Tibial artery (tissue), 4 donors: ENCODE measurements at regions not wholly inside any gene's neighbourhood (a gene's known extent, or its start where the extent isn't known, plus 50 kb on each side); places are given as distances from the start of the nearest gene placed in this dataset.

Experiments used
- DNase-seq, 2 donors: peaks; one replicate each; pipeline ENCODE4 v3.0.0-alpha.2; 2019
- H3K27ac ChIP-seq, 2 donors: fragments of 200-600 bp; sonication (generic) in 1 of 2; 1 replicate in 1 of 2; 2 replicates in 1 of 2; pipeline ENCODE4 v1.5.1; 2018 to 2019; ENCODE audit warnings: mild to moderate bottlenecking in 1 of 2
- H3K27me3 ChIP-seq, 2 donors: fragments of 200-600 bp; sonication (generic) in 1 of 2; one replicate each; pipeline versions ENCODE4 v1.5.1 to v1.6.0; 2016 to 2019
- H3K36me3 ChIP-seq, 3 donors: fragments of 200-600 bp; sonication (generic) in 2 of 3; one replicate each; pipeline ENCODE4 v1.5.1; 2016 to 2019; ENCODE audit warnings: mild to moderate bottlenecking in 2 of 3
- H3K4me1 ChIP-seq, 4 donors: fragments of 200-600 bp; sonication (generic) in 2 of 4; 1 replicate in 3 of 4; 2 replicates in 1 of 4; pipeline ENCODE4 v1.5.1; 2016 to 2019
- H3K4me3 ChIP-seq, 2 donors: fragments of 200-600 bp; sonication (generic) in 1 of 2; 1 replicate in 1 of 2; 2 replicates in 1 of 2; pipeline ENCODE4 v1.5.1; 2018 to 2019; ENCODE audit warnings: mild to moderate bottlenecking in 2 of 2
- H3K9me3 ChIP-seq, 3 donors: fragments of 200-600 bp; sonication (generic) in 1 of 3; one replicate each; pipeline ENCODE4 v1.5.1; 2016 to 2019
- CTCF ChIP-seq, 2 experiments: fragments of 200-600 bp in 1 of 2; fragments of 450-650 bp in 1 of 2; IDR thresholded peaks; one replicate each; pipeline ENCODE4 v1.5.1; 2017 to 2019; ENCODE audit warnings: antibody characterized with exemption in 2 of 2, mild to moderate bottlenecking in 1 of 2, moderate library complexity in 1 of 2
- intact Hi-C: fragments of 100-400 bp; cut with DNase I; formaldehyde crosslinking; loops from one replicate; pipeline ENCODE4 v1.15.0; 2023; ENCODE audit warnings: low total_unique reads

- no peaks in the 10 kb centered on the region for H3K4me1 ChIP-seq
- TF ChIP-seq CTCF (IDR thresholded peaks at IDR 0.05): no peak
- no peak overlapping the region for H3K27ac ChIP-seq
- DNase-seq: no peak
- no peaks in the 10 kb centered on the region for H3K36me3 ChIP-seq
- no peak overlapping the region for H3K4me3 ChIP-seq
- H3K27me3 ChIP-seq: no peaks in the 10 kb centered on the region
- no peaks in the 10 kb centered on the region for H3K9me3 ChIP-seq
- intact Hi-C loops: no loop called here
These were observed 1153.9 kb downstream of the AACS start for GRCh38 chr12:126219139-126219538.

- Histone ChIP-seq H3K36me3 (no peaks in the 10 kb centered on the region), H3K27me3 (no peaks in the 10 kb centered on the region), H3K4me1 (no peaks in the 10 kb centered on the region), H3K27ac (no peak overlapping the region), H3K9me3 (no peaks in the 10 kb centered on the region), H3K4me3 (no peak overlapping the region)
- no peak for DNase-seq
- TF ChIP-seq CTCF (IDR thresholded peaks at IDR 0.05): no peak
- intact Hi-C loops: no loop called here
These were observed 1154.5 kb downstream of the AACS start for GRCh38 chr12:126219654-126220279.

- Histone ChIP-seq H3K27me3 (no peaks in the 10 kb centered on the region), H3K4me1 (no peaks in the 10 kb centered on the region), H3K9me3 (no peaks in the 10 kb centered on the region), H3K27ac (no peak overlapping the region), H3K4me3 (no peak overlapping the region), H3K36me3 (no peaks in the 10 kb centered on the region)
- no peak for TF ChIP-seq CTCF (IDR thresholded peaks at IDR 0.05)
- intact Hi-C loops: no loop called here
- DNase-seq: no peak
These were observed 1158.8 kb downstream of the AACS start for GRCh38 chr12:126224032-126224431.

GRCh38 chr12:126228936-126229335 lies 1163.7 kb downstream of the AACS start:
- no peaks in the 10 kb centered on the region for H3K9me3 ChIP-seq
- no peaks in the 10 kb centered on the region for H3K4me1 ChIP-seq
- H3K36me3 ChIP-seq: no peaks in the 10 kb centered on the region
- no peak for DNase-seq
- intact Hi-C loops: no loop called here
- TF ChIP-seq CTCF (IDR thresholded peaks at IDR 0.05): no peak
- no peaks in the 10 kb centered on the region for H3K27me3 ChIP-seq
- no peak overlapping the region for H3K27ac ChIP-seq
- H3K4me3 ChIP-seq: no peak overlapping the region

- Histone ChIP-seq H3K27ac (no peak overlapping the region), H3K36me3 (no peaks in the 10 kb centered on the region), H3K4me3 (no peak overlapping the region), H3K9me3 (no peaks in the 10 kb centered on the region), H3K4me1 (no peaks in the 10 kb centered on the region), H3K27me3 (no peaks in the 10 kb centered on the region)
- no peak for TF ChIP-seq CTCF (IDR thresholded peaks at IDR 0.05)
- intact Hi-C loops: no loop called here
- DNase-seq: no peak
These were observed 1167.5 kb downstream of the AACS start for GRCh38 chr12:126232711-126233110.

- TF ChIP-seq CTCF (IDR thresholded peaks at IDR 0.05): no peak
- no peak for DNase-seq
- intact Hi-C loops: no loop called here
- Histone ChIP-seq H3K36me3 (no peaks in the 10 kb centered on the region), H3K9me3 (no peaks in the 10 kb centered on the region), H3K4me3 (no peak overlapping the region), H3K27ac (no peak overlapping the region), H3K27me3 (no peaks in the 10 kb centered on the region), H3K4me1 (no peaks in the 10 kb centered on the region)
These were observed 1168.4 kb downstream of the AACS start for GRCh38 chr12:126233625-126234024.
